NCI-H1930 (cell line): ENCODE measurements at regions not wholly inside any gene's neighbourhood (a gene's known extent, or its start where the extent isn't known, plus 50 kb on each side); places are given as distances from the start of the nearest gene placed in this dataset.

Experiments used
- DNase-seq, 2 experiments: peaks; one replicate each; lab custom pipeline; 2025; lab: John Stamatoyannopoulos, UW

GRCh38 chrX:46447384-46447783 is 97.8 kb downstream of the ZNF674 start:
- no peak for DNase-seq

GRCh38 chrX:46446727-46447378 is 98.4 kb downstream of the ZNF674 start:
- DNase-seq = peak; percentile 79 to 89

DNA sequence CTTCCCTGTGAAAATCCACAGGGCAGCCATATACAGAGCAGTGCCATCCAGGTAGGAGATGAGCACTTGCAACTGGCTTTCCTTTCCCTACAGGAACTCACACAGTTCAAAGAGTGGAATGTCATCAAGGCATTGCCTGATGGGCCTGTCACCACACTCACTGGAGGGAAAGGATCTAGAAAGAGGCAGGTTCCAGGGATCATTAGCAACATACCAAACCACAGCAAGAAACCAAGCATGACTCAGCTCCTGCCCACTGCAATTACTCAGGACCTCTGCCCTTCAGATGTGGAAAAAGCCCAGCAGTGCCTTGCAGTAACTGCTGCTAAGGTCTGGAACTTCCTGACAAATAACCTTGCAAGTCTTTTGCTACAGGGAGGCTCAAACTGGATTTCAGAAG is 101.2 kb downstream of the ZNF674 start:
- no peak for DNase-seq

DNA sequence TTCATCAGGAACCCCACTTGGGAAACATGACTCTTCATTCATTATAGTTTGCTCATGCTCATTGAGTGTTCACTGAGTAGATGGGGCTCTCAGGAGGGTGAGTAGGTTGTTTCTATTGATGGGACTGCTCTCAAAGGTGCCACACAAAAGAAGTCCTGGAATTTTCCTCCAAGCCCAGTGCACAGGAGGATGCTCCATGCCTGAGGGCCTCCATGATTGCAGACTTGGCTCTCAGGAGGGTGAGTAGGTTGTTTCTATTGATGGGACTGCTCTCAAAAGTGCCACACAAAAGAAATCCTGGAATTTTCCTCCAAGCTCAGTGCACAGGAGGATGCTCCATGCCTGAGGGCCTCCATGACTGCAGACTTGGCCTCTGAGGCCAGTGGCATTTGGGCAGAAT is 108.5 kb downstream of the ZNF674 start:
- DNase-seq = no peak

DNA sequence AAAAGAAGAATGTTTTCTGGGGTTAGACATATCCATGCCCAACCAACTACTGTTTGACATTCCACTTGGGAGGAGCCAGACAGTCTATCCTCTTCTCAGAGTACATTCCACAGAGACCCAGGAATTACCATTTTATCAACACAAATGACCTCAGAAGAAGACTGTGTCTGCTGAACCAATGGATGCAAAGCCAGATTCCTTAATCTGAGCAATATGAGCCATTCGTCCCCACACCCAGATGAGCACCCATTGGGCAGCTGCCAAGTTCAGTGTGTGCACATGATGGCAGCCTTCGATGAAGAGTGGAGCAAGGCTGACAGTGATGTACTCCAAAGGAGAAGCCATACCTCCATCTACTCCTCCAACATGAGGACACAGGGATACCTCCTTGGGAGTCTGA is 111.3 kb downstream of the ZNF674 start:
- no peak for DNase-seq

GRCh38 chrX:46408553-46409407 is 136.4 kb downstream of the ZNF674 start:
- peak; percentile 2 to 4 for DNase-seq

DNA sequence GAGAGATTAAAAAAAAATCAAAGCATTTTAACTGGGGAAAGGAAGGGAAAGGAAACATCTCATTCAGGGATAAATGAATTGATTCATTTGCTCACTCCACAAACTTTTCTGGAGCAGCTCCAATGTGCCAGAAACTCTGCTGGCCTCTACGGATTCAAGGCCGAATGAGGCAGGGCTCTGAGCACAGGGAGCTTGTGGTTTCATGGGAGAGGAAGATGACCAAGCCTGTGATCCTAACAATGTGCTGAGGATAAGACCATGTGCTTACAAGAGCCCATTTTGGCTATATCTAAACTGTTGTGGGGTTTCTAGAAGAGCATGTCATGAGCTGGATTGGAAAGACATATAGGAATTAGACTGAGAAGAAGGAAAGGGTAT is 137.5 kb downstream of the ZNF674 start:
- no peak for DNase-seq

- DNase-seq = no peak
Measured at GRCh38 chrX:46407036-46407752, 138.0 kb downstream of the ZNF674 start.

DNA sequence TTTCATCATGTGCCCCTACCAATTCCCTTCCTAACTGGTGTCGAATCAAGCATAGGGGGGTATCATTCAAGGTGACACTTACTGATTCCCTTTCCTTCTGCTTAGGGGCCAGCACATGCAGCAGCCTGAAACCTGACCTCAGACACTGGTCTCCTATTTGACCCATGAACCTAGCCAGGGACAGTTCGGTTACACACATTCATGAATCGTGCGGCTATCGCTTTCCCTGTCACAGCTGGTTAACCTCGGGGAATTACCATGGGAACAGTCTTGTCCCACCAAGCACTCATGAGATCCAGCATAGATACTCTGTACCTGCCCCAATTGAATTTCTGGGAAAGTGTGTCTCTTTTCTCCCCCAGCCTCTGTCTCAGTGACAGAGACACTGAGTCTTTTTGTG is 140.4 kb downstream of the ZNF674 start:
- DNase-seq = no peak

GRCh38 chrX:46400530-46401443 is 144.4 kb downstream of the ZNF674 start:
- DNase-seq = no peak

GRCh38 chrX:46398874-46399273 is 146.3 kb downstream of the ZNF674 start:
- no peak for DNase-seq

GRCh38 chrX:46398126-46398525 is 147.1 kb downstream of the ZNF674 start:
- DNase-seq = no peak

DNA sequence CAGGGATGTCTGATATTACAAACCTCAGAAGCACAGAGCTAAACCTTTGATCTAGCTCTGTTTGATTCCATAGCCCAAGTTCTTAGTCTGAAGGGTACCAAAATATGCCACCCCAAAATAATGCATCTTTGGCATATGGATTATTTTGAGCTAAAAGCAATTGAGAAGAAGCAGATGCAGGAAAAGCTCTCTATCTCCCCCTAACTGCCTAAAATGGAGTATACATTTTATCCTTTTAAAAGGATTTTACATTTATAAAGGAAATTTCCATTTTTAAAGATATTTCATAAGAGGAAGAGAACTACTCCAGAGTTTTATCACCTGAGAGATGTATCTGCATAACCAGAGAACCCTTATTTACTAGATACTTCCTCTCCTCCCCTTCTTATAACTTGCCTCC is 158.7 kb downstream of the ZNF674 start:
- no peak for DNase-seq

DNA sequence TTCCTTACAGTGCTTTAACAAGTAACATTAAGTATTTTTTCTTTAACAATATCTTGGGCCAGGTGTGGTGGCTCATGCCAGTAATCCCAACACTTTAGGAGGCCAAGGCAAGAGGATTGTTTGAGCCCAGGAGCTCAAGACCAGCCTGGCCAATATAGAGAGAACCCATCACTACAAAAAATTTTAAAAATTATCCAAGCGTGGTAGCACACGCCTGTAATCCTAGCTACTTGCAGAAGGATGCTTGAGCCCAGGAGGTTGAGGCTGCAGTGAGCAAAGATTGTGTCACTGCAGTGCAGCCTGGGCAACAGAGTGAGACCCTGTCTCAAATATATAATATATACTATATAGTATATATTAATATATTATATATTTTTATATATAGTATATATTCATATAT is 162.2 kb downstream of the ZNF674 start:
- DNase-seq = no peak

DNA sequence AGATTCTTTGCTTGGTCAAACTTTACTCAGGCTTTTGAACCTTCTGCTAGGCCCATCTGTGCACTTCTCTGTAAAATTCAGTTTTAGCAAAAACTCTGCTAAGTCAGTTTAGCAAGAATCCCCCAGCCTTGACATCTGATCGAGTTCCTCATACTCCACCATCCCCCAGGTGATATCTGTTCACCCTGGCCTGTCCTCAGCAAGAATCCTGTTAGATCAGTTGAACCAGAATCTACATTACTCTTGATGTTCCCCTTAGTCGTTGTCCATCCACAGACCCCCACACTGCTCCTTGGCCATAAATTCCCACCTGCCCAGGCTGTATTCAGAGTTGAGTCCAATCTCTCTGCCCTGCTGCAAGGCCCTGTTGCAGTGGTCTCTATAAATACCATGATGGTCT is 162.6 kb downstream of the ZNF674 start:
- DNase-seq = no peak

DNA sequence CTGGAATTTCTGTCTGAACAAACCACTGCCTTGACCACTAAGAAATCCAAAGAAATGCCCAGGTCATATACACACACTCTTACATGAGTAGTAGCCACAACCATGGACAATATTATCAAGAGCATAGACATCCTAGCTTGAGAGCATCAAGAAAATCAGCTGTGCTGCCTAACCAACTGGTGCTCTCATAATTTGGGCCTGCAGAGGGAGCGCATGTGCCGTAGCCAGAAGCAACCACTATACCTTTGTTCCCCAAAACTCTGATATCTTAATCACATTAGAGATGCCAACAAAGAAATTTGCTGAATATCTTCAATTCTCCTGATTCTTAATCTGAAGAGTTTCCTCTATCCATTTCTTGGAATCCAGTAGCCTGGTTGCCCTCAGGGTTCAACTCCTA is 163.6 kb downstream of the ZNF674 start:
- no peak for DNase-seq

DNA sequence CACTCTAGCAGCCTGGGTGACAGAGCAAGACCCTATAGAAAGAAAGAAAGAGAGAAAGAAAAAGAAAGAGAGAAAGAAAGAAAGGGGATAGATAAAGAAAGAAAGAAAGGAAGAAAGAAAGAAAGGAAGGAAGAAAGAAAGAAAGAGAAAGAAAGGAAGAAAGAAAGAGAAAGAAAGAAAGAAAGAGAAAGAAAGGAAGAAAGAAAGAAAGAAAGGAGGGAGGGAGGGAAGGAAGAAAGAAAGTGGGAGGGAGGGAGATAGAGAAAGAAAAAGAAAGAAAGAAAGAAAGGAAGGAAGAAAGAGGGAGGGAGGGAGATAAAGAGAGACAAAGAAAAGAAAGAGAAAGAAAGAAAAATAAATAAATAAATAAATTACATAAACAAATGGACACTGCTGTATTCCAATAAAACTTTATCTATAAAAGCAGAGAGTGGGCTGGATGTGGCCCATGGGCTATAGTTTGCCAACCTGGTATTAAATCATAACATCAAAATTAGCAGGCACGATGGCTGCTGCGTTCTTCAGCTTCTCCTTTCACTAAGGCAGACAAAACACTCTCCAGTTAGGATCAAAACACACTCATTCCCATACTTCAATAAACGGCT is 165.0 kb downstream of the ZNF674 start:
- no peak for DNase-seq

DNA sequence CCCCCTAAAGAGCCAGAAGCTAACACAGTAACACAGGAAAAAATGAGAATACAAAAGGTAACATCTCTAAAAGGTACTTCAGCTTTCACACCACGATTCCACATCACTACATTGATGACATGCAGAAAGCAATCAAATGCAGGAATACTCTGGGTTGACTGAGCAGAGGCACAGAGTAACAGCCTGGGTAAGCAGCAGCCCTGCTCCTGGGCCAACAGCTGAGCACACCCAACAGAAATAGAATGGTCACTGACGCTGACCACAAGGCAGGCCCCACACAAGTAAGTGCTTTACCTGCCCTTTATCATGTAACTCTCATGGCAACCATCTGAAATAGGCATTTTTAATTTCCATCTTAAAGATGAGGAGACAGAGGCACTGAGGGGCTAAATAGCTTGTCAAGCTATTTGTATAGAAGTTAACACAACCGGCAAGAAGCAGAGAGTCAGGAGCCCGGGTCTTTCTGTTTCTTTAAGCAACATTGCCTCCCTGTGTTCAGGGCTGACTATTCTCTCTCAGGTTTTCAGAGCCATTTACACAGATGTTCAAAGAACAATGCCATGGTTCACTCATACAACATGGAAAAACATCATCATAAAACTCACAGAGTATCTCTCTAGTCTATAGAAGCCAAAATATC is 168.9 kb downstream of the ZNF674 start:
- peak in 1 of 2 experiments; percentile 2 for DNase-seq

DNA sequence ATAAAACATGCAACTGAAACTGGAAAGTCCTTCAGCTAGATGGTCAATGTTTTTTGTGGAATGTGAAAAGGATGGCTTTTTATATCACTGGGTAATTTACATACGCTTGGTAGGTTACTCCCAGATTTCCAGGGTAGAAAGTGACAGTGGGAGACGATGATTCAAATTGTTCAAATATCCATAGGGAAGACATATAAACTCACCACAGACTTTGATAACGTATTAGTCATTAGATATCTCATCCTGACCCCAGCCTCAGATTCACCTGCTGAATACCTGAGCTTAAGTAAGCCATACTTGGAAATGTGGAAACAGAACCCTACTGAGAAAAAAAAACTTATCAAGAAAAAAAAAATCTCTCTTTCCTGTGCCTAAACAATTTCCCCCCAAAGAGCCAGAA is 169.4 kb downstream of the ZNF674 start:
- no peak for DNase-seq

- no peak for DNase-seq
Measured at GRCh38 chrX:46374371-46374770, 170.8 kb downstream of the ZNF674 start.

DNA sequence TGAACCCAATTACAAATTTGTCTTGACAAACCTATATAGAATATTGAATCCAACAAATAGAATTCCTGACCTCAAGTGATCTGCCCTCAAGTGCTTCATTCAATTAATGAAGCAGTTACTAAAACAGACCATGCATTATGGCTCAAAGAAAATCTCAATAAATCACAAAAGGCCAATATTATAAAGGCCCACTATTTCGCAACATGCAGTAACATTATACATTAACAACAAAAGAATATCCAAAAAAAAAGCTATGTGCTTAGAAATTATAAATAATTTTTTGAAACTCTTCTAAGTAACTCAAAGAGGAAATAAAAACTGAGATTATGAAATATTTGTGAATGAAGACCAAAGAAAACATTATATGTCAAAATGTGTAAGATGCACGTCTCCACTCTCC is 177.7 kb downstream of the ZNF674 start:
- no peak for DNase-seq
